Mesendoderm (in vitro differentiated cells): ENCODE measurements at regions not wholly inside any gene's neighbourhood (a gene's known extent, or its start where the extent isn't known, plus 50 kb on each side); places are given as distances from the start of the nearest gene placed in this dataset.

ENCODE experiments used
- DNase-seq: peaks from one replicate; pipeline ENCODE4 v3.0.0; 2013
- H2AK5ac ChIP-seq: 2 replicates; pipeline ENCODE4 v1.6.1; 2013; ENCODE audit warnings: low read length, inconsistent platforms
- H2BK120ac ChIP-seq: 2 replicates; pipeline ENCODE4 v1.6.1; 2013; ENCODE audit warnings: low read depth, mild to moderate bottlenecking, low read length, moderate library complexity, mixed read lengths
- H2BK15ac ChIP-seq: replicated peaks from 2 replicates; pipeline ENCODE4 v1.6.1; 2013; ENCODE audit warnings: low read depth, mild to moderate bottlenecking, moderate library complexity
- H2BK5ac ChIP-seq: 2 replicates; pipeline ENCODE4 v1.6.1; 2013; ENCODE audit warnings: low read length, inconsistent platforms
- H3K18ac ChIP-seq: 2 replicates; pipeline ENCODE4 v1.6.1; 2013; ENCODE audit warnings: mild to moderate bottlenecking, low read length, mixed read lengths
- H3K23ac ChIP-seq: one replicate; pipeline ENCODE4 v1.6.1; 2013; ENCODE audit warnings: low read length
- H3K27ac ChIP-seq: 2 replicates; pipeline ENCODE4 v1.5.1; 2013; ENCODE audit warnings: low read depth, mild to moderate bottlenecking, inconsistent platforms, low read length, moderate library complexity
- H3K27me3 ChIP-seq: 2 replicates; pipeline ENCODE4 v1.6.1; 2013; ENCODE audit warnings: low read length, control low read depth, mild to moderate bottlenecking, inconsistent platforms; ENCODE audit not compliant: insufficient read depth, poor library complexity
- H3K36me3 ChIP-seq: 2 replicates; pipeline ENCODE4 v1.6.1; 2013; ENCODE audit warnings: low read length, inconsistent platforms; ENCODE audit not compliant: control insufficient read depth, insufficient read depth
- H3K4ac ChIP-seq: one replicate; pipeline ENCODE4 v1.6.1; 2013; ENCODE audit warnings: low read depth, mild to moderate bottlenecking, low read length, moderate library complexity
- H3K4me1 ChIP-seq: 2 replicates; pipeline ENCODE4 v1.6.1; 2013; ENCODE audit warnings: low read depth, low read length, inconsistent platforms; ENCODE audit not compliant: control insufficient read depth
- H3K4me2 ChIP-seq: 2 replicates; pipeline ENCODE4 v1.6.1; 2013; ENCODE audit warnings: low read length
- H3K4me3 ChIP-seq: 2 replicates; pipeline ENCODE4 v1.5.1; 2013; ENCODE audit warnings: mild to moderate bottlenecking, low read length
- H3K56ac ChIP-seq: one replicate; pipeline ENCODE4 v1.6.1; 2013; ENCODE audit warnings: low read length
- H3K79me1 ChIP-seq: 2 replicates; pipeline ENCODE4 v1.6.1; 2013; ENCODE audit warnings: low read length, inconsistent platforms
- H3K79me2 ChIP-seq: 2 replicates; pipeline ENCODE4 v1.6.1; 2013; ENCODE audit warnings: mild to moderate bottlenecking, low read length; ENCODE audit not compliant: control insufficient read depth, insufficient read depth
- H3K9ac ChIP-seq: 2 replicates; pipeline ENCODE4 v1.6.1; 2013; ENCODE audit warnings: low read length, inconsistent platforms
- H4K5ac ChIP-seq: one replicate; pipeline ENCODE4 v1.6.1; 2013; ENCODE audit warnings: low read length
- H4K8ac ChIP-seq: one replicate; pipeline ENCODE4 v1.6.1; 2013; ENCODE audit warnings: low read depth, mild to moderate bottlenecking, control low read depth, low read length, moderate library complexity
- WGBS: extraction: QIAGEN DNeasy Blood & Tissue Kit; methylation state at CpG from one replicate; pipeline ENCODE4 v1.1.7; 2013; ENCODE audit warnings: low lambda C conversion rate, missing lambda C conversion rate; ENCODE audit not compliant: insufficient coverage; ENCODE audit errors: extremely low coverage; 5-methylcytosine and 5-hydroxymethylcytosine counted together

DNA sequence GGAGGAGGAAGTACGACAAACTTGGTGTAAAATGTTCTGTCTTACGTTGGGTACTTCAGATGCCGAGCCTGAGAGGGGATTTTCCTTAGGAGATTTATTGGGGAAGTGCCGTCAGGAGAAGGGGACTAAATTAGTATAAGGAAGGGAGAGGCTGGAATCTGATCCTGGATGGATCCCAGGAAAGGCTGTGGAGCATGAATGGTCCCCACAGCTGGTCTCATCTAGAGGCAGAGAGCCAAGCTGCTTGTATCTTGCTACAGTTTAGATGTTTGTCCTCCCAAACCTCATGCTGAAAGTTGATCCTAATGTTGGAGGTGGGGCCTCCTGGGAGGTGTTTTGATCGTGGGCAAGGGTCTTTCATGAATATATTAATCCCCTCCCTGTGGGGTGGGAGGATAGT, 798.4 kb upstream of the EEF2KMT start:
- no CpG with 5 or more reads among the region's 5 CpGs for WGBS

DNA sequence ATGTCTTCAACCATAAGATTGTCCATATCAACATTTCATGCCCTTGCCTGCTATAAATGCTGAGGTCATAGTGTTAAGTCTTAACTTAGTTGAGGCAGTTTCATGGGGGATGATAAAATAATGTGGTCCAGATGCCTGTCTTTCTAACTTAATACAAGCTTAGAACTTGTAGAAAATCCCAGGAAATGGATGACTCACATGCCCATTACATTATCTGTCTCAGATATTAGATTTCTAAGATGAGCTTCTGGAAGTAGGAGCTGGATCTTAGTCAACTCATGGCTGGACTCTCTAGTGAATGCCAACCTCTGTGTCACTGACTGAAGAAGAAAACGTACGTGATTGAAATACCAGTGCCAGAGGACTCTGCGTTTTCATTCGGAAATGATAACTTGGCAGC, 797.5 kb upstream of the EEF2KMT start:
- no CpG with 5 or more reads among the region's 4 CpGs for WGBS
- Histone ChIP-seq H3K4me2 (no peak overlapping the region), H3K79me1 (no peaks in the 10 kb centered on the region), H2BK15ac (no peak overlapping the region), H4K8ac (no peak overlapping the region), H4K5ac (no peak overlapping the region), H3K4ac (no peak overlapping the region), H3K23ac (no peak overlapping the region), H2AK5ac (no peak overlapping the region), H3K36me3 (no peaks in the 10 kb centered on the region), H3K56ac (no peak overlapping the region), H3K27ac (no peak overlapping the region), H3K4me1 (no peaks in the 10 kb centered on the region), H3K27me3 (no peaks in the 10 kb centered on the region), H3K4me3 (no peak overlapping the region), H3K79me2 (no peaks in the 10 kb centered on the region), H3K9ac (no peak overlapping the region), H2BK5ac (no peak overlapping the region), H3K18ac (no peak overlapping the region), H2BK120ac (no peak overlapping the region)
- no peak for DNase-seq

More for the DNA sequence above, 798.4 kb upstream of the EEF2KMT start:
- H3K79me1 ChIP-seq = no peaks in the 10 kb centered on the region
- no peak overlapping the region for H2BK15ac ChIP-seq
- no peak overlapping the region for H3K56ac ChIP-seq
- H3K4me2 ChIP-seq = no peak overlapping the region
- no peaks in the 10 kb centered on the region for H3K27me3 ChIP-seq
- H2AK5ac ChIP-seq = no peak overlapping the region
- H3K9ac ChIP-seq = no peak overlapping the region
- H4K8ac ChIP-seq = no peak overlapping the region
- H3K4ac ChIP-seq = no peak overlapping the region
- H2BK5ac ChIP-seq = no peak overlapping the region
- H3K27ac ChIP-seq = no peak overlapping the region
- DNase-seq = no peak
- H3K79me2 ChIP-seq = no peaks in the 10 kb centered on the region
- H3K36me3 ChIP-seq = no peaks in the 10 kb centered on the region
- H3K4me3 ChIP-seq = no peak overlapping the region
- no peaks in the 10 kb centered on the region for H3K4me1 ChIP-seq
- H4K5ac ChIP-seq = no peak overlapping the region
- H3K18ac ChIP-seq = no peak overlapping the region
- H2BK120ac ChIP-seq = no peak overlapping the region
- no peak overlapping the region for H3K23ac ChIP-seq

GRCh38 chr16:5891296-5891695, 793.7 kb upstream of the EEF2KMT start:
- H3K27ac ChIP-seq = no peak overlapping the region
- no peak overlapping the region for H2BK5ac ChIP-seq
- no peak overlapping the region for H3K18ac ChIP-seq
- no peak overlapping the region for H4K5ac ChIP-seq
- H2BK120ac ChIP-seq = no peak overlapping the region
- H2BK15ac ChIP-seq = no peak overlapping the region
- H3K79me1 ChIP-seq = no peaks in the 10 kb centered on the region
- no peaks in the 10 kb centered on the region for H3K4me1 ChIP-seq
- H3K9ac ChIP-seq = no peak overlapping the region
- H3K4me3 ChIP-seq = no peak overlapping the region
- H3K23ac ChIP-seq = no peak overlapping the region
- WGBS = no CpG with 5 or more reads among the region's 7 CpGs
- no peaks in the 10 kb centered on the region for H3K36me3 ChIP-seq
- no peaks in the 10 kb centered on the region for H3K27me3 ChIP-seq
- H2AK5ac ChIP-seq = no peak overlapping the region
- H3K56ac ChIP-seq = no peak overlapping the region
- H3K4ac ChIP-seq = no peak overlapping the region
- DNase-seq = no peak
- H4K8ac ChIP-seq = no peak overlapping the region
- H3K4me2 ChIP-seq = no peak overlapping the region
- H3K79me2 ChIP-seq = no peaks in the 10 kb centered on the region

- Histone ChIP-seq H2AK5ac (no peak overlapping the region), H3K27me3 (no peaks in the 10 kb centered on the region), H3K9ac (no peak overlapping the region), H3K4me2 (no peak overlapping the region), H3K79me1 (no peaks in the 10 kb centered on the region), H3K4me1 (no peaks in the 10 kb centered on the region), H3K18ac (no peak overlapping the region), H2BK5ac (no peak overlapping the region), H3K36me3 (no peaks in the 10 kb centered on the region), H2BK15ac (no peak overlapping the region), H3K56ac (no peak overlapping the region), H3K4me3 (no peak overlapping the region), H3K23ac (no peak overlapping the region), H4K5ac (no peak overlapping the region), H3K79me2 (no peaks in the 10 kb centered on the region), H4K8ac (no peak overlapping the region), H2BK120ac (no peak overlapping the region), H3K4ac (no peak overlapping the region), H3K27ac (no peak overlapping the region)
- no CpG with 5 or more reads among the region's 6 CpGs for WGBS
- no peak for DNase-seq
Observed at GRCh38 chr16:5885521-5885920, 787.9 kb upstream of the EEF2KMT start.

DNA sequence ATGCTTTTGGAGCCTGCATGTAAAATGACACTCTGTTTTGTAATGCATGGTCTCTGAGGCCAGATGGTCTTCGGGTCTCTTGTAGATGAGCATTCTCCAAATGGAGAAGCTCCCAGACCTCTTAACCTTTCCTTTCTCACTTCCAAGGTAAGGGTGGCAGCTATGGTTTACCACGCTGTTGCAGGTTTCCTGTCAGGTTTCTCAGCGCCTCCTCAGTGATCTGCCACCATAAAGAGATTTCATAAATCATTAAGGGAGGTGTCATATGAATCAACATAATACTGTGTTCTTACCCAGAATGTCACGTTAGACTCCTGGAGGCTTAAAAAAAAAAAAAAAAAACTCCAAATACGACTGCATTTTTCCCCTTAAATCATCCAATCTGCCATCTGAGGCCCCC, 787.4 kb upstream of the EEF2KMT start:
- Histone ChIP-seq H3K56ac (no peak overlapping the region), H3K79me2 (no peaks in the 10 kb centered on the region), H3K23ac (no peak overlapping the region), H2BK15ac (no peak overlapping the region), H2BK5ac (no peak overlapping the region), H2AK5ac (no peak overlapping the region), H2BK120ac (no peak overlapping the region), H3K4ac (no peak overlapping the region), H3K4me1 (no peaks in the 10 kb centered on the region), H3K4me2 (no peak overlapping the region), H3K18ac (no peak overlapping the region), H3K9ac (no peak overlapping the region), H3K27me3 (no peaks in the 10 kb centered on the region), H3K79me1 (no peaks in the 10 kb centered on the region), H3K36me3 (no peaks in the 10 kb centered on the region), H3K4me3 (no peak overlapping the region), H4K5ac (no peak overlapping the region), H4K8ac (no peak overlapping the region), H3K27ac (no peak overlapping the region)
- no peak for DNase-seq
- WGBS = no CpG with 5 or more reads among the region's 5 CpGs

DNA sequence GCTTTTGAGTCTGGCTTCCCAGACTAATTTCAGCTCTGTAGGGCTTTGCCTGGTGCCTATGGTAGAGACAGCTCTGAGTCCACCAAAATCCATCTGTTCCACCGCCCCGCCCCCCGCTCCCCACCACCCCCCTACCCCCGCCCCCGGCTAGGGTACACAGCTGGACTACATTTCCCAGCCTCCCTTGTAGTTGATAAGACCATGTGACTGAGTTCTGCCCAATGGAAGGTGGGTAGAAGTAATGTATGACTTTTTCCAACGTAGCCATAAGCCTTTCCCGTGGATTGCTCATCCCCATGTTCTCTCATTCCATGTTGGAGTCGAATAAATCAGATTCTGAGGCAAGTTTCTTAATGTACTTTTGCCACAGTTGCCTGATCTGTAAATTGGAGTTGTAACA, 786.7 kb upstream of the EEF2KMT start:
- no CpG with 5 or more reads among the region's 8 CpGs for WGBS
- no peak overlapping the region for H4K8ac ChIP-seq
- no peak overlapping the region for H3K4me2 ChIP-seq
- no peak overlapping the region for H3K18ac ChIP-seq
- no peak overlapping the region for H3K4me3 ChIP-seq
- no peaks in the 10 kb centered on the region for H3K36me3 ChIP-seq
- H3K27me3 ChIP-seq = no peaks in the 10 kb centered on the region
- no peak overlapping the region for H3K56ac ChIP-seq
- no peak overlapping the region for H4K5ac ChIP-seq
- no peak overlapping the region for H3K23ac ChIP-seq
- no peak overlapping the region for H2BK15ac ChIP-seq
- DNase-seq = no peak
- no peak overlapping the region for H2BK5ac ChIP-seq
- H2AK5ac ChIP-seq = no peak overlapping the region
- H3K4ac ChIP-seq = no peak overlapping the region
- no peak overlapping the region for H3K9ac ChIP-seq
- H3K79me2 ChIP-seq = no peaks in the 10 kb centered on the region
- H2BK120ac ChIP-seq = no peak overlapping the region
- no peaks in the 10 kb centered on the region for H3K4me1 ChIP-seq
- H3K79me1 ChIP-seq = no peaks in the 10 kb centered on the region
- H3K27ac ChIP-seq = no peak overlapping the region
